Prostate gland (tissue), 2 donors: ENCODE measurements at regions not wholly inside any gene's neighbourhood (a gene's known extent, or its start where the extent isn't known, plus 50 kb on each side); places are given as distances from the start of the nearest gene placed in this dataset.

Experiments used
- CTCF ChIP-seq, 4 experiments: fragments of 200-600 bp in 2 of 4; fragments of 450-650 bp in 2 of 4; sonication (generic) in 2 of 4; IDR thresholded peaks; 1 replicate in 3 of 4; 2 replicates in 1 of 4; pipeline ENCODE4 v1.5.1; 2016 to 2019; ENCODE audit warnings: antibody characterized with exemption in 4 of 4, mild to moderate bottlenecking in 2 of 4, moderate library complexity in 2 of 4
- POLR2A ChIP-seq: fragments of 450-650 bp; IDR thresholded peaks from one replicate; pipeline ENCODE4 v1.6.1; 2016; ENCODE audit warnings: antibody characterized with exemption, mild to moderate bottlenecking

- TF ChIP-seq POLR2A: no peak
- no peak for TF ChIP-seq CTCF (IDR thresholded peaks at IDR 0.05)
Observed at GRCh38 chr4:45750721-45751120, 373.1 kb downstream of the GABRG1 start.
